ENCODE measurements at regions not wholly inside any gene's neighbourhood (a gene's known extent, or its start where the extent isn't known, plus 50 kb on each side); places are given as distances from the start of the nearest gene placed in this dataset.

DNA sequence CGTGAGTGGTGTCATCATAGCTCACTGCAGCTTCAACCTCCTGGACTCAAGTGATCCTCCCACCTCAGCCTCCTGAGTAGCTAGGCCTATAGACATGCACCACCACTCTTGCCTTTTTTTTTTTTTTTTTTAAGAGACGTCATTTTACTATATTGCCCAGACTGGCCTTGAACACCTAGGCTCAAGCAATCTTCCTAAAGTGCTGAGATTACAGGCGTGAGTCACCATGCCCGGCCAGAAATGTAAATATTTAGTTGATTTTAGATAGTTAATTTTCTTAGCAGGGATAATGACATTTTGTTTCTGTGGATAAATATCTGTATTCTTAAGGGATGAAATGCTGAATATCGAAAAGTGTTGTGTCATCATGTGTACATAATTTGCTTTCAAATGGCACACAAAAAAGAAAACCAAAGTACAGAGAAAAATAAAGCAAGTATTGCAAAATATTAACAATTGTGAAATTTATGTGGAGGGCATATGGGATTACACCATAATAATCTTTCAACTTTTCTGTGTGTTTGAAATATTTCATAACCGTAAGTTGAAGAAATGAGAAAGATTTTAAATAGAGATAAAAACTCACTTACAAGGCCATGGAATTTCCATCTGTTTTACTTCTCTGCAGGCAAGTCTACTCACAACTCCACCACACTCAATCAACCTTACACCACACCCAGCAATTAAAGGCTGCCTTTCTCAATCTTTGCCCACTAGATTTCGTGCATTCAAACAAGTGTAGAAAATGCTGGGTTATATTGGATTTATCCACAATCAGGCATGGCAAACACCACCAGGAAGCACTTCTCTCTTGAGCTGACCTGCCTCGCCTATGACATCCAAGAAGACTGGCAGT is 93.7 kb downstream of the SPTSSA start (continued):
- TF ChIP-seq, protein P1, sequence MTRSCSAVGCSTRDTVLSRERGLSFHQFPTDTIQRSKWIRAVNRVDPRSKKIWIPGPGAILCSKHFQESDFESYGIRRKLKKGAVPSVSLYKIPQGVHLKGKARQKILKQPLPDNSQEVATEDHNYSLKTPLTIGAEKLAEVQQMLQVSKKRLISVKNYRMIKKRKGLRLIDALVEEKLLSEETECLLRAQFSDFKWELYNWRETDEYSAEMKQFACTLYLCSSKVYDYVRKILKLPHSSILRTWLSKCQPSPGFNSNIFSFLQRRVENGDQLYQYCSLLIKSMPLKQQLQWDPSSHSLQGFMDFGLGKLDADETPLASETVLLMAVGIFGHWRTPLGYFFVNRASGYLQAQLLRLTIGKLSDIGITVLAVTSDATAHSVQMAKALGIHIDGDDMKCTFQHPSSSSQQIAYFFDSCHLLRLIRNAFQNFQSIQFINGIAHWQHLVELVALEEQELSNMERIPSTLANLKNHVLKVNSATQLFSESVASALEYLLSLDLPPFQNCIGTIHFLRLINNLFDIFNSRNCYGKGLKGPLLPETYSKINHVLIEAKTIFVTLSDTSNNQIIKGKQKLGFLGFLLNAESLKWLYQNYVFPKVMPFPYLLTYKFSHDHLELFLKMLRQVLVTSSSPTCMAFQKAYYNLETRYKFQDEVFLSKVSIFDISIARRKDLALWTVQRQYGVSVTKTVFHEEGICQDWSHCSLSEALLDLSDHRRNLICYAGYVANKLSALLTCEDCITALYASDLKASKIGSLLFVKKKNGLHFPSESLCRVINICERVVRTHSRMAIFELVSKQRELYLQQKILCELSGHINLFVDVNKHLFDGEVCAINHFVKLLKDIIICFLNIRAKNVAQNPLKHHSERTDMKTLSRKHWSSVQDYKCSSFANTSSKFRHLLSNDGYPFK (CRISPR knock-in tag; IDR thresholded peaks at IDR 0.05; ENCODE audit: borderline replicate concordance), result no peak
- no peak; the same call in 1 of the 2 replicates for TF ChIP-seq ZFY (CRISPR knock-in tag; IDR thresholded peaks at IDR 0.05)
- no peak for TF ChIP-seq ZNF773 (CRISPR knock-in tag; IDR thresholded peaks at IDR 0.05; ENCODE audit: borderline replicate concordance)
- no peak for TF ChIP-seq BORCS8-MEF2B (CRISPR knock-in tag; IDR thresholded peaks at IDR 0.05)
- TF ChIP-seq SMYD3 (CRISPR knock-in tag; IDR thresholded peaks at IDR 0.05), result no peak; the same call in 1 of the 2 replicates
- TF ChIP-seq NFIB (CRISPR knock-in tag; IDR thresholded peaks at IDR 0.05; ENCODE audit: borderline replicate concordance), result no peak
- no peak for TF ChIP-seq ZNF7 (CRISPR knock-in tag; IDR thresholded peaks at IDR 0.05)
- TF ChIP-seq, protein P2, sequence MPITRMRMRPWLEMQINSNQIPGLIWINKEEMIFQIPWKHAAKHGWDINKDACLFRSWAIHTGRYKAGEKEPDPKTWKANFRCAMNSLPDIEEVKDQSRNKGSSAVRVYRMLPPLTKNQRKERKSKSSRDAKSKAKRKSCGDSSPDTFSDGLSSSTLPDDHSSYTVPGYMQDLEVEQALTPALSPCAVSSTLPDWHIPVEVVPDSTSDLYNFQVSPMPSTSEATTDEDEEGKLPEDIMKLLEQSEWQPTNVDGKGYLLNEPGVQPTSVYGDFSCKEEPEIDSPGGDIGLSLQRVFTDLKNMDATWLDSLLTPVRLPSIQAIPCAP (CRISPR knock-in tag; IDR thresholded peaks at IDR 0.05; ENCODE audit: low read depth), result no peak
- 0 out of 2 replicates have a peak, but pooled peaks have one; percentile 33 for TF ChIP-seq NAIF1 (CRISPR knock-in tag; IDR thresholded peaks at IDR 0.05; ENCODE audit: borderline replicate concordance)
- TF ChIP-seq, protein P3, sequence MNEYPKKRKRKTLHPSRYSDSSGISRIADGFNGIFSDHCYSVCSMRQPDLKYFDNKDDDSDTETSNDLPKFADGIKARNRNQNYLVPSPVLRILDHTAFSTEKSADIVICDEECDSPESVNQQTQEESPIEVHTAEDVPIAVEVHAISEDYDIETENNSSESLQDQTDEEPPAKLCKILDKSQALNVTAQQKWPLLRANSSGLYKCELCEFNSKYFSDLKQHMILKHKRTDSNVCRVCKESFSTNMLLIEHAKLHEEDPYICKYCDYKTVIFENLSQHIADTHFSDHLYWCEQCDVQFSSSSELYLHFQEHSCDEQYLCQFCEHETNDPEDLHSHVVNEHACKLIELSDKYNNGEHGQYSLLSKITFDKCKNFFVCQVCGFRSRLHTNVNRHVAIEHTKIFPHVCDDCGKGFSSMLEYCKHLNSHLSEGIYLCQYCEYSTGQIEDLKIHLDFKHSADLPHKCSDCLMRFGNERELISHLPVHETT (CRISPR knock-in tag; conservative IDR thresholded peaks at IDR 0.05), result no peak
- no peak for TF ChIP-seq ZBTB49 (CRISPR knock-in tag; IDR thresholded peaks at IDR 0.05; ENCODE audit: borderline replicate concordance)
- TF ChIP-seq NR2F6 (IDR thresholded peaks at IDR 0.05), result peak; percentile 38
- TF ChIP-seq NR2F6 (CRISPR knock-in tag; IDR thresholded peaks at IDR 0.05), result no peak
- no peak for TF ChIP-seq YEATS2 (CRISPR knock-in tag; IDR thresholded peaks at IDR 0.05; ENCODE audit: borderline replicate concordance)
- TF ChIP-seq PPARG (CRISPR knock-in tag; conservative IDR thresholded peaks at IDR 0.05), result no peak
- TF ChIP-seq ZFAT (CRISPR knock-in tag; conservative IDR thresholded peaks at IDR 0.05), result no peak
- TF ChIP-seq CCAR2 (optimal IDR thresholded peaks at IDR 0.05; ENCODE audit: low read depth, low read length), result no peak
- no peak for TF ChIP-seq ZNF20 (CRISPR knock-in tag; IDR thresholded peaks at IDR 0.05)
- no peak for TF ChIP-seq ZNF550 (CRISPR knock-in tag; IDR thresholded peaks at IDR 0.05; ENCODE audit: borderline replicate concordance)
- no peak for TF ChIP-seq GLI4 (CRISPR knock-in tag; IDR thresholded peaks at IDR 0.05; ENCODE audit: borderline replicate concordance)
- TF ChIP-seq ZNF766 (CRISPR knock-in tag; IDR thresholded peaks at IDR 0.05; ENCODE audit: borderline replicate concordance), result no peak
- TF ChIP-seq ZNF101 (CRISPR knock-in tag; IDR thresholded peaks at IDR 0.05; ENCODE audit: borderline replicate concordance, low read depth), result no peak
- TF ChIP-seq ZFP90 (CRISPR knock-in tag; IDR thresholded peaks at IDR 0.05; ENCODE audit: borderline replicate concordance), result no peak

Data from HepG2 (cell line).